Heart right ventricle (tissue), 16 donors: ENCODE measurements at regions not wholly inside any gene's neighbourhood (a gene's known extent, or its start where the extent isn't known, plus 50 kb on each side); places are given as distances from the start of the nearest gene placed in this dataset.
A peak's percentile ranks its signal among the peaks of the same experiment; 100 is the strongest.

Source experiments
- ATAC-seq, 8 donors: fragments of 200-7000 bp; cut with Tn5 transposase; one replicate each; pipeline ENCODE4 v1.9.1; 2020; ENCODE audit warnings: mild to moderate bottlenecking in 8 of 8, moderate library complexity in 8 of 8, moderate number of reproducible peaks in 1 of 8
- DNase-seq, 2 donors: peaks; one replicate each; pipeline ENCODE4 v3.0.0-alpha.2; 2020
- H3K27ac ChIP-seq, 10 donors: fragments of 200-600 bp; sonication (generic) in 2 of 10; one replicate each; pipeline versions ENCODE4 v1.5.0 to v1.8.0; 2020 to 2022; ENCODE audit warnings: mild to moderate bottlenecking in 3 of 10
- H3K27me3 ChIP-seq, 7 donors: fragments of 200-600 bp; one replicate each; pipeline ENCODE4 v1.8.0; 2021 to 2022; ENCODE audit warnings: mild to moderate bottlenecking in 2 of 7
- H3K36me3 ChIP-seq, 9 donors: fragments of 200-600 bp; sonication (generic) in 1 of 9; one replicate each; pipeline versions ENCODE4 v1.5.0 to v1.8.0; 2020 to 2022; ENCODE audit warnings: mild to moderate bottlenecking in 2 of 9
- H3K4me1 ChIP-seq, 9 donors: fragments of 200-600 bp; sonication (generic) in 1 of 9; one replicate each; pipeline versions ENCODE4 v1.5.0 to v1.8.0; 2020 to 2022; ENCODE audit warnings: mild to moderate bottlenecking in 4 of 9
- H3K4me3 ChIP-seq, 10 donors: fragments of 200-600 bp; sonication (generic) in 2 of 10; one replicate each; pipeline versions ENCODE4 v1.5.0 to v1.8.0; 2020 to 2022; ENCODE audit warnings: mild to moderate bottlenecking in 7 of 10, moderate library complexity in 2 of 10
- H3K9me3 ChIP-seq, 11 donors: fragments of 200-600 bp in 10 of 11; sonication (generic) in 2 of 11; one replicate each; pipeline versions ENCODE4 v1.5.0 to v1.8.0; 2013 to 2022; ENCODE audit warnings: mild to moderate bottlenecking in 2 of 11, control low read depth in 1 of 11, moderate library complexity in 1 of 11
- CTCF ChIP-seq, 9 donors: fragments of 200-600 bp; sonication (generic) in 2 of 9; IDR thresholded peaks; one replicate each; pipeline versions ENCODE4 v1.5.0 to v1.8.0; 2021 to 2022; ENCODE audit warnings: antibody characterized with exemption in 9 of 9, mild to moderate bottlenecking in 5 of 9, moderate library complexity in 1 of 9
- WGBS, 2 donors: extraction: QIAGEN DNeasy Blood & Tissue Kit; methylation state at CpG; one replicate each; pipeline ENCODE4 v1.1.7; 2013; ENCODE audit warnings: inconsistent platforms in 1 of 2; 5-methylcytosine and 5-hydroxymethylcytosine counted together
- intact Hi-C, 10 donors: fragments of 100-400 bp; cut with DNase I; formaldehyde crosslinking; loops; one replicate each; pipeline versions ENCODE4 v1.11.1 to v1.14.2; 2022
- donor health status: Arrhythmogenic right ventricular cardiomyopathy.
- donor health status: ischemic (EF 13 %, LVEDD 7.1; RV severe dilation, severe dysfunction).
- donor health status: healthy with polysubstance abuse.
- donor health status: DM: no; HTN: yes; CAD: no.
- donor health status: DM: no; HTN: no; CAD: no.
- donor health status: ischemic (EF 25% LVEDD 6.9; RV normal size, moderate dysfunction).
- donor health status: ischemic (EF 25% LVEDD 5.7; RV mildly dilated, moderate dysfunction).
- donor health status: healthy.
- donor health status: DM: yes; HTN: yes; CAD: no.
- donor health status: Ischemic cardiomyopathy.
- donor health status: ischemic (EF 35%, LVEDD 5.7; RV mildly dilated, moderate dysfunction).
- donor health status: nonischemic (EF 11% LVEDD 7.7; RV severe dilation, severe dysfunction).
- donor health status: DM: yes; HTN: yes; CAD: no.
- donor health status: PGD.
- donor health status: ischemic (EF 29% LVEDD 5.4; RV normal size, mild dysfunction).
- donor health status: nonischemic (EF 23%, LVEDD 6.1; RV moderate dilation, normal function).

GRCh38 chr4:122046255-122046654 is 94.4 kb upstream of the TRPC3 start:
- Histone ChIP-seq H3K9me3 (peaks cover 0 to 11% (median 0%) of the 10 kb centered on the region in 11 donors), H3K27me3 (no peaks in the 10 kb centered on the region), H3K4me1 (peaks cover 0 to 6% (median 0%) of the 10 kb centered on the region in 9 donors), H3K27ac (no peak overlapping the region), H3K36me3 (no peaks in the 10 kb centered on the region), H3K4me3 (no peak overlapping the region)
- DNase-seq (no peak), ATAC-seq (no peak)
- WGBS, 2 donors, result 75 to 83% methylated on average over 2 of the region's 2 CpGs
- TF ChIP-seq CTCF (IDR thresholded peaks at IDR 0.05), result no peak
- intact Hi-C loops, result no loop called here

GRCh38 chr4:122045533-122045932 is 93.7 kb upstream of the TRPC3 start:
- Histone ChIP-seq H3K4me1 (peaks cover 0 to 6% (median 0%) of the 10 kb centered on the region in 9 donors), H3K27ac (no peak overlapping the region), H3K27me3 (no peaks in the 10 kb centered on the region), H3K9me3 (peaks cover 0 to 11% (median 0%) of the 10 kb centered on the region in 11 donors), H3K36me3 (no peaks in the 10 kb centered on the region), H3K4me3 (no peak overlapping the region)
- DNase-seq (no peak), ATAC-seq (no peak)
- no peak for TF ChIP-seq CTCF (IDR thresholded peaks at IDR 0.05)
- intact Hi-C loops, result no loop called here

- no peak overlapping the region for H3K27ac ChIP-seq
- no peak for ATAC-seq
- H3K36me3 ChIP-seq, result no peaks in the 10 kb centered on the region
- no peak overlapping the region for H3K4me3 ChIP-seq
- no peak for DNase-seq
- peaks cover 0 to 6% (median 0%) of the 10 kb centered on the region in 9 donors for H3K4me1 ChIP-seq
- H3K27me3 ChIP-seq, result no peaks in the 10 kb centered on the region
- no peak for TF ChIP-seq CTCF (IDR thresholded peaks at IDR 0.05)
- 85 to 90% methylated on average over 1 of the region's 1 CpG for WGBS, 2 donors
- intact Hi-C loops, result no loop called here
- H3K9me3 ChIP-seq, result peaks cover 0 to 11% (median 0%) of the 10 kb centered on the region in 11 donors
Observed at GRCh38 chr4:122044501-122044900, 92.6 kb upstream of the TRPC3 start.

- no peaks in the 10 kb centered on the region for H3K27me3 ChIP-seq
- no peak for TF ChIP-seq CTCF (IDR thresholded peaks at IDR 0.05)
- no peak overlapping the region for H3K4me3 ChIP-seq
- intact Hi-C loops, result no loop called here
- H3K4me1 ChIP-seq, result peaks cover 0 to 6% (median 0%) of the 10 kb centered on the region in 9 donors
- ATAC-seq (peak in 7 of 8 donors; percentile 52 to 98 (median 75)), DNase-seq (peak in 1 of 2 donors; percentile 11)
- H3K27ac ChIP-seq, result peak overlapping the region in 2 of 10 donors; percentile 16 to 34
- WGBS, 2 donors, result 39 to 59% methylated on average over 5 of the region's 5 CpGs
- peaks cover 0 to 11% (median 0%) of the 10 kb centered on the region in 11 donors for H3K9me3 ChIP-seq
- H3K36me3 ChIP-seq, result no peaks in the 10 kb centered on the region
Observed at GRCh38 chr4:122041312-122041711, 89.5 kb upstream of the TRPC3 start.
